K562 (cell line): ENCODE measurements at regions not wholly inside any gene's neighbourhood (a gene's known extent, or its start where the extent isn't known, plus 50 kb on each side); places are given as distances from the start of the nearest gene placed in this dataset.

Experiments used
- ATAC-seq: fragments of 200-7000 bp; cut with Tn5 transposase; 3 replicates; pipeline ENCODE4 v1.9.1; 2020; ENCODE audit warnings: moderate library complexity
- BruUV-seq: library from RNA; stranded (reverse); fragments of 400-500 nt; replicated peaks from 2 replicates; lab custom pipeline; 2021; lab: Mats Ljungman, UMichigan
- CTCF ChIA-PET: fragments of 300-600 bp; formaldehyde crosslinking; extraction: SDS; loops from one replicate; lab custom pipeline; 2021; ENCODE audit warnings: low intra/inter-chr PET ratio; lab: Yijun Ruan, JAX
- POLR2A ChIA-PET: fragments of 300-600, 350-650 bp; sonication (Branson Sonifier 250); formaldehyde crosslinking; extraction: SDS; loops from one replicate; lab custom pipeline; 2021; ENCODE audit warnings: antibody characterized with exemption, inconsistent platforms; lab: Yijun Ruan, JAX
- DNase-seq, 4 experiments: peaks; one replicate each; pipeline versions ENCODE4 v3.0.0 to v3.0.0-alpha.2; 2011 to 2018; ENCODE audit warnings: low spot score in 3 of 4, mixed read lengths in 3 of 4; ENCODE audit errors: extremely low read depth in 1 of 4
- FAIRE-seq: peaks from 2 replicates; lab custom pipeline; 2011; peaks lifted over from hg19 to GRCh38; lab: Jason Lieb, UNC
- H2AFZ ChIP-seq: 2 replicates; pipeline ENCODE4 v1.6.0; 2011; ENCODE audit warnings: low read depth, low read length, control low read depth, inconsistent platforms
- H3K27ac ChIP-seq: fragments of 200-600 bp; 3 replicates; pipeline ENCODE4 v1.8.0; 2011; ENCODE audit warnings: low read depth, mild to moderate bottlenecking, control low read depth, inconsistent platforms, low read length, moderate library complexity, mixed read lengths; ENCODE audit errors: extremely low read depth
- H3K27me3 ChIP-seq, 2 experiments: fragments of 300-600 bp in 1 of 2; 2 replicates in 1 of 2; 3 replicates in 1 of 2; pipeline versions ENCODE4 v1.6.0 to v1.8.0; 2011; ENCODE audit warnings: inconsistent platforms in 2 of 2, low read length in 2 of 2, mild to moderate bottlenecking in 1 of 2, mixed read lengths in 1 of 2, moderate library complexity in 1 of 2; ENCODE audit not compliant: control insufficient read depth in 2 of 2, insufficient read depth in 2 of 2
- H3K36me3 ChIP-seq: fragments of 300-600 bp; 3 replicates; pipeline ENCODE4 v1.8.0; 2011; ENCODE audit warnings: mild to moderate bottlenecking, low read length, inconsistent platforms; ENCODE audit not compliant: control insufficient read depth, insufficient read depth
- H3K4me1 ChIP-seq, 2 experiments: fragments of 200-600 bp in 1 of 2; replicated peaks in 1 of 2; 2 replicates in 1 of 2; 3 replicates in 1 of 2; pipeline versions ENCODE4 v1.5.1 to v1.8.0; 2011; ENCODE audit warnings: inconsistent platforms in 2 of 2, low read length in 2 of 2, mild to moderate bottlenecking in 1 of 2, mixed read lengths in 1 of 2, moderate library complexity in 1 of 2; ENCODE audit not compliant: control insufficient read depth in 2 of 2, insufficient read depth in 2 of 2
- H3K4me2 ChIP-seq: 2 replicates; pipeline ENCODE4 v1.6.1; 2011; ENCODE audit warnings: low read length, control low read depth, inconsistent platforms, mixed read lengths; ENCODE audit not compliant: insufficient read depth
- H3K4me3 ChIP-seq: fragments of 200-600 bp; sonication (generic), shearing (Covaris generic); 2 replicates; pipeline ENCODE4 v1.5.1; 2016; ENCODE audit warnings: control low read depth, inconsistent platforms
- H3K79me2 ChIP-seq: fragments of 200-600 bp; 3 replicates; pipeline ENCODE4 v1.8.0; 2011; ENCODE audit warnings: low read length, inconsistent platforms; ENCODE audit not compliant: control insufficient read depth, insufficient read depth
- H3K9ac ChIP-seq, 2 experiments: 2 replicates each; pipeline versions ENCODE4 v1.6.0 to v1.6.1; 2011; ENCODE audit warnings: low read depth in 2 of 2, low read length in 2 of 2, control low read depth in 1 of 2, inconsistent platforms in 1 of 2, mild to moderate bottlenecking in 1 of 2, mixed read lengths in 1 of 2; ENCODE audit not compliant: insufficient read depth in 1 of 2
- H3K9me1 ChIP-seq: one replicate; pipeline ENCODE4 v1.6.0; 2011; ENCODE audit warnings: inconsistent platforms, mild to moderate bottlenecking, low read length, moderate library complexity; ENCODE audit not compliant: control insufficient read depth, insufficient read depth
- H3K9me3 ChIP-seq: replicated peaks from 2 replicates; pipeline ENCODE4 v1.5.1; 2011; ENCODE audit warnings: low read depth, low read length, inconsistent platforms; ENCODE audit not compliant: control insufficient read depth, insufficient read depth
- H4K20me1 ChIP-seq: replicated peaks from 2 replicates; pipeline ENCODE4 v1.6.1; 2011; ENCODE audit warnings: low read length, inconsistent platforms, mixed read lengths; ENCODE audit not compliant: control insufficient read depth, insufficient read depth
- ARID2 ChIP-seq: fragments of 450-650 bp; IDR thresholded peaks from 2 replicates; pipeline ENCODE4 v1.6.1; 2017; ENCODE audit warnings: antibody characterized with exemption, mild to moderate bottlenecking
- BMI1 ChIP-seq: fragments of 150-350 bp; IDR thresholded peaks from 2 replicates; pipeline ENCODE4 v1.6.1; 2014; ENCODE audit warnings: low read length
- BRF2 ChIP-seq: IDR thresholded peaks from 3 replicates; pipeline ENCODE4 v1.6.1; 2011; ENCODE audit warnings: borderline replicate concordance, mild to moderate bottlenecking; ENCODE audit not compliant: insufficient read length, insufficient read depth
- LEF1 ChIP-seq: fragments of 450-650 bp; IDR thresholded peaks from 2 replicates; pipeline ENCODE4 v1.6.1; 2016; ENCODE audit warnings: mild to moderate bottlenecking
- MAFF ChIP-seq: IDR thresholded peaks from 2 replicates; pipeline ENCODE4 v1.6.1; 2012; ENCODE audit warnings: low read length, improper control_type of control experiment
- MYNN ChIP-seq, 2 experiments: sonication (generic); formaldehyde crosslinking in 1 of 2; IDR thresholded peaks; 2 replicates each; pipeline versions ENCODE4 v1.5.0 to v1.6.1; 2016 to 2020; ENCODE audit warnings: antibody characterized with exemption in 1 of 2, missing genetic modification reagents in 1 of 2
- NBN ChIP-seq: fragments of 450-650 bp; IDR thresholded peaks from 2 replicates; pipeline ENCODE4 v1.6.1; 2016; ENCODE audit warnings: low read depth, mild to moderate bottlenecking
- NCOA4 ChIP-seq: fragments of 450-650 bp; IDR thresholded peaks from 2 replicates; pipeline ENCODE4 v1.6.1; 2018; ENCODE audit warnings: mild to moderate bottlenecking; ENCODE audit not compliant: partially characterized antibody
- NEUROD1 ChIP-seq: fragments of 150-350 bp; IDR thresholded peaks from 2 replicates; pipeline ENCODE4 v1.6.1; 2014; ENCODE audit warnings: borderline replicate concordance, low read length, low read depth; ENCODE audit not compliant: partially characterized antibody
- RBM17 ChIP-seq: fragments of 200-400 bp; formaldehyde crosslinking; IDR thresholded peaks from 2 replicates; pipeline ENCODE4 v1.6.1; 2017; ENCODE audit warnings: low read depth, mild to moderate bottlenecking, low read length, borderline replicate concordance
- RNF2 ChIP-seq: sonication (generic); IDR thresholded peaks from 2 replicates; pipeline ENCODE4 v1.6.1; 2016
- SAFB2 ChIP-seq: fragments of 200-400 bp; formaldehyde crosslinking; IDR thresholded peaks from 2 replicates; pipeline ENCODE4 v1.6.1; 2018; ENCODE audit warnings: borderline replicate concordance, low read length, low read depth, moderate library complexity; ENCODE audit not compliant: severe bottlenecking
- SAP30 ChIP-seq: fragments of 200-600 bp; sonication (generic); IDR thresholded peaks from 2 replicates; pipeline ENCODE4 v1.6.1; 2012; ENCODE audit warnings: borderline replicate concordance, low read depth, mild to moderate bottlenecking, moderate library complexity, low read length, control low read depth, inconsistent platforms; ENCODE audit not compliant: insufficient read depth, poor library complexity, severe bottlenecking
- SMAD3 ChIP-seq: fragments of 450-650 bp; formaldehyde crosslinking; conservative IDR thresholded peaks from 2 replicates; pipeline ENCODE4 v1.4.0; 2020; ENCODE audit warnings: mild to moderate bottlenecking
- SMARCA5 ChIP-seq: fragments of 450-650 bp; IDR thresholded peaks from 2 replicates; pipeline ENCODE4 v1.6.1; 2016
- TCFL5 ChIP-seq: fragments of 250-450 bp; sonication (Bioruptor Pico); conservative IDR thresholded peaks from 2 replicates; pipeline ENCODE4 v1.6.1; 2021; ENCODE audit warnings: mild to moderate bottlenecking, moderate library complexity, matching md5 sums
- TFAM ChIP-seq: fragments of 250-450 bp; sonication (Bioruptor Pico); conservative IDR thresholded peaks from 2 replicates; pipeline ENCODE4 v1.5.0; 2021; ENCODE audit warnings: mild to moderate bottlenecking, moderate library complexity
- YBX1 ChIP-seq: fragments of 450-650 bp; IDR thresholded peaks from 2 replicates; pipeline ENCODE4 v1.7.1; 2016; ENCODE audit warnings: mild to moderate bottlenecking
- ZNF408 ChIP-seq: fragments of 250-450 bp; sonication (Bioruptor Pico); IDR thresholded peaks from 2 replicates; pipeline ENCODE4 v1.4.0; 2020; ENCODE audit warnings: low read depth, mild to moderate bottlenecking, moderate library complexity
- ZNF780A ChIP-seq: fragments of 250-450 bp; sonication (Bioruptor Pico); IDR thresholded peaks from 2 replicates; pipeline ENCODE4 v1.5.0; 2021; ENCODE audit warnings: mild to moderate bottlenecking
- WGBS: fragments of 100-300 bp; shearing (Covaris generic); methylation state at CpG from one replicate; pipeline ENCODE4 v1.1.6; 2016; ENCODE audit warnings: low coverage, mixed read lengths; ENCODE audit not compliant: insufficient coverage; ENCODE audit errors: missing lambda C conversion rate; 5-methylcytosine and 5-hydroxymethylcytosine counted together
- in situ Hi-C: fragments of 300-500 bp; cut with MboI; formaldehyde crosslinking; loops from 4 replicates; pipeline ENCODE4 v1.15.0; 2018; ENCODE audit warnings: inconsistent platforms, mixed read lengths
- intact Hi-C: fragments of 100-400 bp; cut with micrococcal nuclease; formaldehyde crosslinking; loops from 2 replicates; pipeline ENCODE4 v1.14.2; 2022
- TF ChIP-seq, protein P1 (sequence below): sonication (generic); formaldehyde crosslinking; IDR thresholded peaks from 2 replicates; pipeline ENCODE4 v1.8.0; 2022; ENCODE audit warnings: missing genetic modification reagents, mild to moderate bottlenecking, borderline replicate concordance

GRCh38 chr5:38070304-38070950 lies 187.9 kb upstream of the EGFLAM start (continued):
- no peak for TF ChIP-seq NEUROD1
- TF ChIP-seq RBM17, result no peak
- TF ChIP-seq MAFF, result no peak
- no peak for TF ChIP-seq YBX1
- no peak for TF ChIP-seq SAFB2
- TF ChIP-seq ARID2, result no peak
- TF ChIP-seq, protein P1, sequence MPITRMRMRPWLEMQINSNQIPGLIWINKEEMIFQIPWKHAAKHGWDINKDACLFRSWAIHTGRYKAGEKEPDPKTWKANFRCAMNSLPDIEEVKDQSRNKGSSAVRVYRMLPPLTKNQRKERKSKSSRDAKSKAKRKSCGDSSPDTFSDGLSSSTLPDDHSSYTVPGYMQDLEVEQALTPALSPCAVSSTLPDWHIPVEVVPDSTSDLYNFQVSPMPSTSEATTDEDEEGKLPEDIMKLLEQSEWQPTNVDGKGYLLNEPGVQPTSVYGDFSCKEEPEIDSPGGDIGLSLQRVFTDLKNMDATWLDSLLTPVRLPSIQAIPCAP (CRISPR knock-in tag), result no peak
- no peak for TF ChIP-seq ZNF780A
- no peak for TF ChIP-seq SAP30
- TF ChIP-seq SMARCA5, result no peak
- TF ChIP-seq NCOA4, result no peak

DNA sequence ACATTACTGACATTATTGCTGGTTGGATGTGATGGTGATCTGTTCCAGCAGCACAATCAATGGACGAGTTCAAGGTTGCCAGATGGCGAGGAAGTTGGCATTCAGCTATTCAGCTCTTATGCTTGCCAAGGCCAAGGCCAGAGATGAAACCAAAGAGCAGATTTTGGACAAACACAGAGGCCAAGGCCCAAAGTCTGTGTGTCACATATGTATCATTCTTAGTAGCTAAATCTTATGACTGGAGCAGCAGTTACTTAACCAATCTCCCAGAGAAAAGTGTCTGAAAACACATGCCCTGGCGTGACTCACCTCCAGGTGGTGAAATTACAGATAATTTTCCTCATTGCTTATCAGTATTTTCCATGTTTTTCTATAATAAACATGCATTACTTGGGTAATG lies 189.0 kb upstream of the EGFLAM start:
- in situ Hi-C loops (no loop called here), intact Hi-C loops (no loop called here)
- Histone ChIP-seq H3K9me1 (no peaks in the 10 kb centered on the region), H3K4me1 (no peaks in the 10 kb centered on the region), H3K27ac (no peak overlapping the region)
- FAIRE-seq, result no peak
- ATAC-seq, result no peak
- TF ChIP-seq RNF2 (no peak), YBX1 (no peak), BRF2 (no peak), SMAD3 (CRISPR knock-in tag) (no peak), ZNF408 (CRISPR knock-in tag) (no peak), MYNN (IDR thresholded peaks at IDR 0.05) (no peak), MYNN (CRISPR knock-in tag; IDR thresholded peaks at IDR 0.05) (no peak), BMI1 (no peak), LEF1 (no peak), TFAM (no peak), TCFL5 (CRISPR knock-in tag) (no peak), NBN (no peak)
- TF ChIP-seq, all 486 proteins: peak for 0
- no peaks in the 10 kb centered on the region for H3K27me3 ChIP-seq
- ChIA-PET POLR2A (interaction anchor here (0.6 to 1.2 kb wide), 3 partner anchors 12 to 15 kb away, joined by 3 read pairs; no protein-coding TSS in a partner anchor), CTCF (no interaction called here)
- no TSS peak for BruUV-seq
- no peak overlapping the region for H2AFZ ChIP-seq
- H3K9ac ChIP-seq, result no peak overlapping the region
- H3K4me2 ChIP-seq, result no peak overlapping the region
- WGBS, result 2% methylated on average over 3 of the region's 3 CpGs
- no peaks in the 10 kb centered on the region for H3K9me3 ChIP-seq
- H3K4me3 ChIP-seq, result no peak overlapping the region
- H4K20me1 ChIP-seq, result no peaks in the 10 kb centered on the region
- no peaks in the 10 kb centered on the region for H3K79me2 ChIP-seq
- DNase-seq, result no peak
- no peaks in the 10 kb centered on the region for H3K36me3 ChIP-seq
